Activated CD4-positive, alpha-beta T cell treated with anti-CD3 and anti-CD28 coated beads, Interleukin-2, amount 50 U/mL, for 4 hours (primary cell): ENCODE measurements at regions not wholly inside any gene's neighbourhood (a gene's known extent, or its start where the extent isn't known, plus 50 kb on each side); places are given as distances from the start of the nearest gene placed in this dataset.

Experiments
- DNase-seq, 2 experiments: peaks; one replicate each; pipeline ENCODE4 v3.0.0-alpha.2; 2020

DNA sequence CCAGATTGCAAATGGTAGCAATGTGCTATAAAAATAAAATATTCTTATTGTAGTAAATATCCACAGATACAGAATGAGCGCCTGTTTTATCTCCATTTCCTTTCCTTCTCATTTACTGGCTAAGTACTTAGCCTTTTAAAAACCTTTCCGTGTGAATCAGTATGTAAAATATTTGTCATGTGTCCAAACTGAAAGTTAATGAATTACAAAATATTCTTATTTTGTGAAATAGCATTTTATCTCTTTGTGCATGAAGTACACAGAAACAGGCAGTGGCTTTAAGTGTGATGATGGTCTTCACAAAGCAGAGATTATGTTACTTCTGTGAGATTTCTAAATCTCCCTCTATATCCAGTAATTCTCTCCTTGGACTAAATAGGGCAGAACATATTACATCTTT, 56.7 kb upstream of the KIAA1217 start:
- DNase-seq: no peak

GRCh38 chr10:24153031-24153430, 55.9 kb upstream of the KIAA1217 start:
- DNase-seq: no peak

GRCh38 chr10:24153537-24153936, 55.4 kb upstream of the KIAA1217 start:
- no peak for DNase-seq

GRCh38 chr10:24156686-24157085, 52.3 kb upstream of the KIAA1217 start:
- DNase-seq: no peak

GRCh38 chr10:24157567-24157966, 51.4 kb upstream of the KIAA1217 start:
- no peak for DNase-seq
